ENCODE measurements at regions not wholly inside any gene's neighbourhood (a gene's known extent, or its start where the extent isn't known, plus 50 kb on each side); places are given as distances from the start of the nearest gene placed in this dataset.
A peak's percentile ranks its signal among the peaks of the same experiment; 100 is the strongest.

GRCh38 chr12:59403259-59403932 lies 192.4 kb upstream of the SLC16A7 start:
- TF ChIP-seq, protein P1, sequence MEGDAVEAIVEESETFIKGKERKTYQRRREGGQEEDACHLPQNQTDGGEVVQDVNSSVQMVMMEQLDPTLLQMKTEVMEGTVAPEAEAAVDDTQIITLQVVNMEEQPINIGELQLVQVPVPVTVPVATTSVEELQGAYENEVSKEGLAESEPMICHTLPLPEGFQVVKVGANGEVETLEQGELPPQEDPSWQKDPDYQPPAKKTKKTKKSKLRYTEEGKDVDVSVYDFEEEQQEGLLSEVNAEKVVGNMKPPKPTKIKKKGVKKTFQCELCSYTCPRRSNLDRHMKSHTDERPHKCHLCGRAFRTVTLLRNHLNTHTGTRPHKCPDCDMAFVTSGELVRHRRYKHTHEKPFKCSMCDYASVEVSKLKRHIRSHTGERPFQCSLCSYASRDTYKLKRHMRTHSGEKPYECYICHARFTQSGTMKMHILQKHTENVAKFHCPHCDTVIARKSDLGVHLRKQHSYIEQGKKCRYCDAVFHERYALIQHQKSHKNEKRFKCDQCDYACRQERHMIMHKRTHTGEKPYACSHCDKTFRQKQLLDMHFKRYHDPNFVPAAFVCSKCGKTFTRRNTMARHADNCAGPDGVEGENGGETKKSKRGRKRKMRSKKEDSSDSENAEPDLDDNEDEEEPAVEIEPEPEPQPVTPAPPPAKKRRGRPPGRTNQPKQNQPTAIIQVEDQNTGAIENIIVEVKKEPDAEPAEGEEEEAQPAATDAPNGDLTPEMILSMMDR (IDR thresholded peaks at IDR 0.05) = peak; percentile 97
- no peak for TF ChIP-seq ZFX (IDR thresholded peaks at IDR 0.05; ENCODE audit: borderline replicate concordance)

Measured in 22Rv1 (cell line).